ENCODE measurements at regions not wholly inside any gene's neighbourhood (a gene's known extent, or its start where the extent isn't known, plus 50 kb on each side); places are given as distances from the start of the nearest gene placed in this dataset.

DNA sequence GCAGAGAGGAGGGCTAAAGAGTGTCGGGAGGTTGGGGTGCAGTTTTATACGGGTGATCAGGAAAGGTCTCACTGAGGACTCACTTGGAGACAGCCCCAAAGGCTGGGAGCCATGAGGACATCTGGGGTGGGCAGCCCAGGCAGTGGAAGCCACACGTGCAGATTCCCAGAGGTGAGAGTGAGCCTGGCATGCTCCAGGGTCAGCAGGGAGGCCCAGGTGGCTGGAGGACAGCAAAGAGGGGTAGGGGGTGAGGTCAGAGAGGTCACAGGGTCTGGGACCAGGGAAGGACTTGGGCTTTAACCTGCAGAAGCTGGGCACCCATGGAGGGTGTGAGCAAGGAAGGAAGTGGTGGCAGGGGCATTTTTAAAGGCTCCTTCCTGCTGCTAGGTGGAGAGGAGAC, 481.7 kb downstream of the MATN1 start:
- TF ChIP-seq GLIS3 (CRISPR knock-in tag; IDR thresholded peaks at IDR 0.05): no peak
- no peak for TF ChIP-seq RARB (CRISPR knock-in tag; IDR thresholded peaks at IDR 0.05)
